K562 (cell line): ENCODE measurements at regions not wholly inside any gene's neighbourhood (a gene's known extent, or its start where the extent isn't known, plus 50 kb on each side); places are given as distances from the start of the nearest gene placed in this dataset.
A peak's percentile ranks its signal among the peaks of the same experiment; 100 is the strongest.

Experiments used
- ATAC-seq: fragments of 200-7000 bp; cut with Tn5 transposase; 3 replicates; pipeline ENCODE4 v1.9.1; 2020; ENCODE audit warnings: moderate library complexity
- BruUV-seq: library from RNA; stranded (reverse); fragments of 400-500 nt; replicated peaks from 2 replicates; lab custom pipeline; 2021; lab: Mats Ljungman, UMichigan
- CTCF ChIA-PET: fragments of 300-600 bp; formaldehyde crosslinking; extraction: SDS; loops from one replicate; lab custom pipeline; 2021; ENCODE audit warnings: low intra/inter-chr PET ratio; lab: Yijun Ruan, JAX
- POLR2A ChIA-PET: fragments of 300-600, 350-650 bp; sonication (Branson Sonifier 250); formaldehyde crosslinking; extraction: SDS; loops from one replicate; lab custom pipeline; 2021; ENCODE audit warnings: antibody characterized with exemption, inconsistent platforms; lab: Yijun Ruan, JAX
- DNase-seq, 4 experiments: peaks; one replicate each; pipeline versions ENCODE4 v3.0.0 to v3.0.0-alpha.2; 2011 to 2018; ENCODE audit warnings: low spot score in 3 of 4, mixed read lengths in 3 of 4; ENCODE audit errors: extremely low read depth in 1 of 4
- FAIRE-seq: peaks from 2 replicates; lab custom pipeline; 2011; peaks lifted over from hg19 to GRCh38; lab: Jason Lieb, UNC
- H2AFZ ChIP-seq: 2 replicates; pipeline ENCODE4 v1.6.0; 2011; ENCODE audit warnings: low read depth, low read length, control low read depth, inconsistent platforms
- H3K27ac ChIP-seq: fragments of 200-600 bp; 3 replicates; pipeline ENCODE4 v1.8.0; 2011; ENCODE audit warnings: low read depth, mild to moderate bottlenecking, control low read depth, inconsistent platforms, low read length, moderate library complexity, mixed read lengths; ENCODE audit errors: extremely low read depth
- H3K27me3 ChIP-seq, 2 experiments: fragments of 300-600 bp in 1 of 2; 2 replicates in 1 of 2; 3 replicates in 1 of 2; pipeline versions ENCODE4 v1.6.0 to v1.8.0; 2011; ENCODE audit warnings: inconsistent platforms in 2 of 2, low read length in 2 of 2, mild to moderate bottlenecking in 1 of 2, mixed read lengths in 1 of 2, moderate library complexity in 1 of 2; ENCODE audit not compliant: control insufficient read depth in 2 of 2, insufficient read depth in 2 of 2
- H3K36me3 ChIP-seq: fragments of 300-600 bp; 3 replicates; pipeline ENCODE4 v1.8.0; 2011; ENCODE audit warnings: mild to moderate bottlenecking, low read length, inconsistent platforms; ENCODE audit not compliant: control insufficient read depth, insufficient read depth
- H3K4me1 ChIP-seq, 2 experiments: fragments of 200-600 bp in 1 of 2; replicated peaks in 1 of 2; 2 replicates in 1 of 2; 3 replicates in 1 of 2; pipeline versions ENCODE4 v1.5.1 to v1.8.0; 2011; ENCODE audit warnings: inconsistent platforms in 2 of 2, low read length in 2 of 2, mild to moderate bottlenecking in 1 of 2, mixed read lengths in 1 of 2, moderate library complexity in 1 of 2; ENCODE audit not compliant: control insufficient read depth in 2 of 2, insufficient read depth in 2 of 2
- H3K4me2 ChIP-seq: 2 replicates; pipeline ENCODE4 v1.6.1; 2011; ENCODE audit warnings: low read length, control low read depth, inconsistent platforms, mixed read lengths; ENCODE audit not compliant: insufficient read depth
- H3K4me3 ChIP-seq: fragments of 200-600 bp; sonication (generic), shearing (Covaris generic); 2 replicates; pipeline ENCODE4 v1.5.1; 2016; ENCODE audit warnings: control low read depth, inconsistent platforms
- H3K79me2 ChIP-seq: fragments of 200-600 bp; 3 replicates; pipeline ENCODE4 v1.8.0; 2011; ENCODE audit warnings: low read length, inconsistent platforms; ENCODE audit not compliant: control insufficient read depth, insufficient read depth
- H3K9ac ChIP-seq, 2 experiments: 2 replicates each; pipeline versions ENCODE4 v1.6.0 to v1.6.1; 2011; ENCODE audit warnings: low read depth in 2 of 2, low read length in 2 of 2, control low read depth in 1 of 2, inconsistent platforms in 1 of 2, mild to moderate bottlenecking in 1 of 2, mixed read lengths in 1 of 2; ENCODE audit not compliant: insufficient read depth in 1 of 2
- H3K9me1 ChIP-seq: one replicate; pipeline ENCODE4 v1.6.0; 2011; ENCODE audit warnings: inconsistent platforms, mild to moderate bottlenecking, low read length, moderate library complexity; ENCODE audit not compliant: control insufficient read depth, insufficient read depth
- H3K9me3 ChIP-seq: replicated peaks from 2 replicates; pipeline ENCODE4 v1.5.1; 2011; ENCODE audit warnings: low read depth, low read length, inconsistent platforms; ENCODE audit not compliant: control insufficient read depth, insufficient read depth
- H4K20me1 ChIP-seq: replicated peaks from 2 replicates; pipeline ENCODE4 v1.6.1; 2011; ENCODE audit warnings: low read length, inconsistent platforms, mixed read lengths; ENCODE audit not compliant: control insufficient read depth, insufficient read depth
- BCL6 ChIP-seq: fragments of 250-450 bp; sonication (Bioruptor Pico); IDR thresholded peaks from 2 replicates; pipeline ENCODE4 v1.4.0; 2020
- BHLHE40 ChIP-seq: IDR thresholded peaks from 2 replicates; pipeline ENCODE4 v1.6.1; 2011; ENCODE audit warnings: low read length, improper control_type of control experiment
- CREB1 ChIP-seq, 2 experiments: sonication (generic) in 1 of 2; formaldehyde crosslinking in 1 of 2; IDR thresholded peaks; 2 replicates each; pipeline versions ENCODE4 v1.6.1 to v1.8.0; 2012 to 2022; ENCODE audit warnings: inconsistent platforms in 1 of 2, mild to moderate bottlenecking in 1 of 2, missing genetic modification reagents in 1 of 2, moderate library complexity in 1 of 2
- EWSR1 ChIP-seq: fragments of 450-650 bp; IDR thresholded peaks from 2 replicates; pipeline ENCODE4 v1.6.1; 2018; ENCODE audit warnings: borderline replicate concordance, mild to moderate bottlenecking, low read depth, moderate library complexity; ENCODE audit not compliant: partially characterized antibody
- FOXO4 ChIP-seq: fragments of 450-650 bp; formaldehyde crosslinking; IDR thresholded peaks from 2 replicates; pipeline ENCODE4 v1.4.0; 2020; ENCODE audit warnings: mild to moderate bottlenecking, moderate library complexity
- MAX ChIP-seq: sonication (generic); formaldehyde crosslinking; IDR thresholded peaks from 2 replicates; pipeline ENCODE4 v1.9.0; 2022; ENCODE audit warnings: mild to moderate bottlenecking, missing genetic modification reagents
- NFE2 ChIP-seq: IDR thresholded peaks from 2 replicates; pipeline ENCODE4 v1.6.1; 2014; ENCODE audit warnings: antibody characterized with exemption, low read depth
- RBM25 ChIP-seq: fragments of 200-400 bp; formaldehyde crosslinking; IDR thresholded peaks from 2 replicates; pipeline ENCODE4 v1.6.1; 2018; ENCODE audit warnings: low read length, low read depth, moderate library complexity; ENCODE audit not compliant: severe bottlenecking
- SPI1 ChIP-seq: IDR thresholded peaks from 2 replicates; pipeline ENCODE4 v1.6.1; 2011; ENCODE audit warnings: low read depth, low read length, control low read depth, borderline replicate concordance
- ZNF316 ChIP-seq: fragments of 450-650 bp; IDR thresholded peaks from 2 replicates; pipeline ENCODE4 v1.6.1; 2016
- ZNF324 ChIP-seq: fragments of 250-450 bp; sonication (Bioruptor Pico); IDR thresholded peaks from 2 replicates; pipeline ENCODE4 v1.4.0; 2020; ENCODE audit warnings: mild to moderate bottlenecking
- ZNF668 ChIP-seq: fragments of 250-450 bp; sonication (Bioruptor Pico); IDR thresholded peaks from 2 replicates; pipeline ENCODE4 v1.8.0; 2022; ENCODE audit warnings: mild to moderate bottlenecking, inconsistent platforms
- WGBS: fragments of 100-300 bp; shearing (Covaris generic); methylation state at CpG from one replicate; pipeline ENCODE4 v1.1.6; 2016; ENCODE audit warnings: low coverage, mixed read lengths; ENCODE audit not compliant: insufficient coverage; ENCODE audit errors: missing lambda C conversion rate; 5-methylcytosine and 5-hydroxymethylcytosine counted together
- in situ Hi-C: fragments of 300-500 bp; cut with MboI; formaldehyde crosslinking; loops from 4 replicates; pipeline ENCODE4 v1.15.0; 2018; ENCODE audit warnings: inconsistent platforms, mixed read lengths
- intact Hi-C: fragments of 100-400 bp; cut with micrococcal nuclease; formaldehyde crosslinking; loops from 2 replicates; pipeline ENCODE4 v1.14.2; 2022

GRCh38 chr2:240206630-240207029 lies 66.2 kb upstream of the OTOS start:
- in situ Hi-C loops (no loop called here), intact Hi-C loops (no loop called here)
- H3K9me3 ChIP-seq = no peaks in the 10 kb centered on the region
- no peak for ATAC-seq
- no peaks in the 10 kb centered on the region for H4K20me1 ChIP-seq
- no peak overlapping the region for H3K4me3 ChIP-seq
- BruUV-seq = no TSS peak
- 2% methylated on average over 4 of the region's 4 CpGs for WGBS
- no peaks in the 10 kb centered on the region for H3K79me2 ChIP-seq
- ChIA-PET POLR2A (no interaction called here), CTCF (no interaction called here)
- no peaks in the 10 kb centered on the region for H3K4me1 ChIP-seq
- H3K4me2 ChIP-seq = no peak overlapping the region
- no peaks in the 10 kb centered on the region for H3K9me1 ChIP-seq
- H3K27me3 ChIP-seq = peaks cover 0 to 53% of the 10 kb centered on the region in 2 experiments; a peak in 2 of 5 replicates
- no peak overlapping the region for H3K27ac ChIP-seq
- no peak for FAIRE-seq
- no peak overlapping the region for H3K9ac ChIP-seq
- H3K36me3 ChIP-seq = no peaks in the 10 kb centered on the region
- TF ChIP-seq EWSR1 = no peak
- TF ChIP-seq ZNF316 = peak; percentile 13; the same call in 1 of the 2 replicates
- TF ChIP-seq NFE2 = 0 out of 2 replicates have a peak, but pooled peaks have one; percentile 26
- TF ChIP-seq BCL6 (CRISPR knock-in tag) = no peak
- peak; percentile 83 for TF ChIP-seq ZNF324 (CRISPR knock-in tag)
- TF ChIP-seq SPI1 = no peak
- no peak for TF ChIP-seq FOXO4 (CRISPR knock-in tag)
- no peak for TF ChIP-seq ZNF668
- TF ChIP-seq RBM25 = no peak
- TF ChIP-seq CREB1 (IDR thresholded peaks at IDR 0.05) = no peak
- no peak for TF ChIP-seq CREB1 (CRISPR knock-in tag; IDR thresholded peaks at IDR 0.05)
- TF ChIP-seq MAX (CRISPR knock-in tag) = no peak
- no peak for TF ChIP-seq BHLHE40
- no peak overlapping the region for H2AFZ ChIP-seq
- no peak for DNase-seq
